Keratinocyte (primary cell): ENCODE measurements at regions not wholly inside any gene's neighbourhood (a gene's known extent, or its start where the extent isn't known, plus 50 kb on each side); places are given as distances from the start of the nearest gene placed in this dataset.

Source experiments
- DNase-seq: peaks from one replicate; pipeline ENCODE4 v3.0.0-alpha.2; 2011; ENCODE audit warnings: low read depth, missing footprints, low spot score
- FAIRE-seq: peaks from 2 replicates; lab custom pipeline; 2011; peaks lifted over from hg19 to GRCh38; lab: Jason Lieb, UNC
- H2AFZ ChIP-seq: 2 replicates; pipeline ENCODE4 v1.6.0; 2012; ENCODE audit warnings: low read length, control low read depth, inconsistent platforms; ENCODE audit not compliant: control insufficient read depth
- H3K27ac ChIP-seq: 2 replicates; pipeline ENCODE4 v1.5.1; 2011; ENCODE audit warnings: low read length; ENCODE audit not compliant: control insufficient read depth, insufficient read depth
- H3K27me3 ChIP-seq: 3 replicates; pipeline ENCODE4 v1.6.0; 2011; ENCODE audit warnings: low read length; ENCODE audit not compliant: control insufficient read depth, insufficient read depth; ENCODE audit errors: extremely low read depth
- H3K36me3 ChIP-seq, 2 experiments: 2 replicates in 1 of 2; 3 replicates in 1 of 2; pipeline ENCODE4 v1.5.1; 2011; ENCODE audit warnings: low read length in 2 of 2, mild to moderate bottlenecking in 1 of 2; ENCODE audit not compliant: control insufficient read depth in 2 of 2, insufficient read depth in 2 of 2; ENCODE audit errors: extremely low read depth in 1 of 2
- H3K4me1 ChIP-seq: 3 replicates; pipeline ENCODE4 v1.5.1; 2011; ENCODE audit warnings: low read length; ENCODE audit not compliant: control insufficient read depth, insufficient read depth; ENCODE audit errors: extremely low read depth
- H3K4me2 ChIP-seq: 3 replicates; pipeline ENCODE4 v1.6.0; 2011; ENCODE audit warnings: low read depth, low read length; ENCODE audit not compliant: control insufficient read depth, insufficient read depth; ENCODE audit errors: extremely low read depth
- H3K4me3 ChIP-seq, 3 experiments: fragments of 200-600 bp in 1 of 3; sonication (generic) in 1 of 3; 2 replicates in 2 of 3; 3 replicates in 1 of 3; pipeline ENCODE4 v1.5.1; 2011 to 2016; ENCODE audit warnings: low read length in 3 of 3, mild to moderate bottlenecking in 3 of 3, control low read depth in 2 of 3, inconsistent platforms in 1 of 3, low read depth in 1 of 3, mixed read lengths in 1 of 3, mixed run types in 1 of 3, moderate library complexity in 1 of 3; ENCODE audit not compliant: control insufficient read depth in 2 of 3, insufficient read depth in 2 of 3; ENCODE audit errors: extremely low read depth in 1 of 3
- H3K79me2 ChIP-seq: 2 replicates; pipeline ENCODE4 v1.6.0; 2012; ENCODE audit warnings: low read length; ENCODE audit not compliant: control insufficient read depth, insufficient read depth
- H3K9ac ChIP-seq: 3 replicates; pipeline ENCODE4 v1.6.0; 2011; ENCODE audit warnings: low read length; ENCODE audit not compliant: control insufficient read depth, insufficient read depth; ENCODE audit errors: extremely low read depth
- H3K9me1 ChIP-seq: 3 replicates; pipeline ENCODE4 v1.6.0; 2011; ENCODE audit warnings: low read length; ENCODE audit not compliant: control insufficient read depth, insufficient read depth; ENCODE audit errors: extremely low read depth
- H3K9me3 ChIP-seq: 2 replicates; pipeline ENCODE4 v1.5.1; 2012; ENCODE audit warnings: low read depth, low read length; ENCODE audit not compliant: control insufficient read depth
- H4K20me1 ChIP-seq: 3 replicates; pipeline ENCODE4 v1.6.0; 2011; ENCODE audit warnings: low read length; ENCODE audit not compliant: control insufficient read depth, insufficient read depth; ENCODE audit errors: extremely low read depth
- CTCF ChIP-seq, 3 experiments: IDR thresholded peaks in 1 of 3; conservative IDR thresholded peaks in 1 of 3; optimal IDR thresholded peaks in 1 of 3; 2 replicates in 2 of 3; 3 replicates in 1 of 3; pipeline versions ENCODE3 to v1.5.1; 2011; ENCODE audit warnings: low read length in 3 of 3, mild to moderate bottlenecking in 3 of 3, moderate library complexity in 2 of 3, control low read depth in 1 of 3, inconsistent platforms in 1 of 3; ENCODE audit not compliant: insufficient read depth in 2 of 3; ENCODE audit errors: extremely low read depth in 1 of 3
- EZH2 ChIP-seq: IDR thresholded peaks from one replicate; pipeline ENCODE4 v1.6.1; 2012; ENCODE audit warnings: inconsistent platforms, mild to moderate bottlenecking, low read length, moderate library complexity
- dilution Hi-C: fragments of 300-500 bp; cut with MboI; formaldehyde crosslinking; loops from one replicate; pipeline ENCODE4 v1.7.0; 2020; ENCODE audit warnings: low sequenced_read_pairs; ENCODE audit not compliant: extremely low pct_ligation_motif_present

- no peak for TF ChIP-seq CTCF (optimal IDR thresholded peaks at IDR 0.05 in 1 of 3, IDR thresholded peaks at IDR 0.05 in 1 of 3, conservative IDR thresholded peaks at IDR 0.05 in 1 of 3; ENCODE audit: extremely low read depth in 1 of 3, insufficient read depth in 2 of 3, low read length in 3 of 3)
- TF ChIP-seq EZH2 = no peak
- Histone ChIP-seq H3K4me2 (no peak overlapping the region), H3K9me1 (no peaks in the 10 kb centered on the region), H3K9ac (no peak overlapping the region), H2AFZ (no peak overlapping the region), H3K4me1 (no peaks in the 10 kb centered on the region), H3K4me3 (no peak overlapping the region), H3K9me3 (no peaks in the 10 kb centered on the region), H3K36me3 (no peaks in the 10 kb centered on the region), H3K79me2 (no peaks in the 10 kb centered on the region), H3K27me3 (no peaks in the 10 kb centered on the region), H3K27ac (no peak overlapping the region), H4K20me1 (no peaks in the 10 kb centered on the region)
- DNase-seq = no peak
- dilution Hi-C loops = no loop called here
- FAIRE-seq = no peak
These were observed 214.0 kb upstream of the ADGRL4 start for GRCh38 chr1:79220509-79220908.

- TF ChIP-seq EZH2 (no peak), CTCF (optimal IDR thresholded peaks at IDR 0.05 in 1 of 3, IDR thresholded peaks at IDR 0.05 in 1 of 3, conservative IDR thresholded peaks at IDR 0.05 in 1 of 3; ENCODE audit: extremely low read depth in 1 of 3, insufficient read depth in 2 of 3, low read length in 3 of 3) (no peak)
- DNase-seq = no peak
- Histone ChIP-seq H3K4me1 (no peaks in the 10 kb centered on the region), H3K4me2 (no peak overlapping the region), H3K27ac (no peak overlapping the region), H3K36me3 (no peaks in the 10 kb centered on the region), H3K9me3 (no peaks in the 10 kb centered on the region), H3K4me3 (no peak overlapping the region), H4K20me1 (no peaks in the 10 kb centered on the region), H3K9ac (no peak overlapping the region), H3K79me2 (no peaks in the 10 kb centered on the region), H3K9me1 (no peaks in the 10 kb centered on the region), H2AFZ (no peak overlapping the region), H3K27me3 (no peaks in the 10 kb centered on the region)
- dilution Hi-C loops = no loop called here
- FAIRE-seq = no peak
These were observed 208.8 kb upstream of the ADGRL4 start for GRCh38 chr1:79215311-79215710.
